Astrocyte of the hippocampus (primary cell): ENCODE measurements at regions not wholly inside any gene's neighbourhood (a gene's known extent, or its start where the extent isn't known, plus 50 kb on each side); places are given as distances from the start of the nearest gene placed in this dataset.
"Not testable (repeated sequence)": the region's sequence is repeated elsewhere in the genome, so short reads cannot be mapped to it uniquely, and the experiment has no call there.

Experiments used
- DNase-seq: peaks from one replicate; pipeline ENCODE4 v3.0.0; 2011; ENCODE audit warnings: low read depth, low spot score

DNA sequence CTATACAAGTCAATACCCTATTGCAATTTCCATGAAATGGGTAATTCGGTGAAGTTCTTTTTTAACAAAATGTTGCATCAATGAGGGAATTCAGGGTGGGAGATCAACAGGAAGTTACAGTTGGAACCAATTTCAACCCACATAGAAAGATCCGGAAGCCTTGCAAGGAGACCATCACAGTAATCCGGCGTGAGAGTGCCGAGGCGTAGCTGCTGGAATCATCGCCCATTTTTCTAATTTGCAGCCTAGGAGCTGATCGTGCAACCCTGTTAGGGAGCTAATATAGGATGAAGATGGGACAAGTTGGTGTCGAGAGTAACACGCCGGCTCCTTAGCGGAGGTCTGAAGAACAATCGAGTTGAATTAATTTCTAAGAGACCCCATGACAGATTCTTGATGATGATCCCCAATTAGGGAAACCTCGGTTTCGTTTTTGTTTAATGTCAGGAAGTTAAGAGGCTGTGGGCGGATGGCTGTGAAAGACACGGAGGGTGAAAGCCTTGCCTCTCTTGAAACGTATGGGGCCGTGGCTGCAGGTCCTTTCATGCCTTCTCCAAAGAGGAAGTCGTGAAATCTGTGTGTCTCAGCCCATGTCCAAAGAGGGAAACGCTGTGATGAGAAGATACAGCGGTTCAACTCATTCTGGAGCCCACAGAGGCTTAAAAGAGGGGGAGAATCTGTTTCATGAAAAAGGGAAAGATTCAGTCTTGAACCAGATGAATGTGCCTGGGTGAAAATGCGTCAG lies 51.2 kb upstream of the CARD11 start:
- no peak for DNase-seq

DNA sequence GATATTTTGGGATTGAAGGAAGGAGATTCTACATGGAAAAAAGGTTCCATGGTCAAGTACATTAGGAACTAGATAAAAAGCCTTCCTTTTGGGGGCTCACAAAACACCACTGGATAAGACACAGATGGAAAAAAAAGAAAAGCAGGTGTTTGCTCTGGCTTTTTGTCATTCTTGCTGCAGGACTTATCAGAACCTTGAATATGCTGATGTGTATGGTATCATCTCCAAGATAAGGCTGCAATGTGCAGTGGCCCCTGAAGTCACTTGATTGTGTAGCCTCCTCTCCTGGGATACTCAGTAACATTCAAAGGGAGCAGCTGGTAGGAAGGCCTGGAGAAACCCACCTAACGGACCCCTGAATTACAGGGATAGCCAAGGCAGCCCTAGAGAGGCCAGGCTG lies 54.1 kb upstream of the CARD11 start:
- DNase-seq = no peak

GRCh38 chr7:3102159-3102558 lies 58.5 kb upstream of the CARD11 start:
- no peak for DNase-seq

- no peak for DNase-seq
These were observed 60.1 kb upstream of the CARD11 start for GRCh38 chr7:3103614-3104398.

DNA sequence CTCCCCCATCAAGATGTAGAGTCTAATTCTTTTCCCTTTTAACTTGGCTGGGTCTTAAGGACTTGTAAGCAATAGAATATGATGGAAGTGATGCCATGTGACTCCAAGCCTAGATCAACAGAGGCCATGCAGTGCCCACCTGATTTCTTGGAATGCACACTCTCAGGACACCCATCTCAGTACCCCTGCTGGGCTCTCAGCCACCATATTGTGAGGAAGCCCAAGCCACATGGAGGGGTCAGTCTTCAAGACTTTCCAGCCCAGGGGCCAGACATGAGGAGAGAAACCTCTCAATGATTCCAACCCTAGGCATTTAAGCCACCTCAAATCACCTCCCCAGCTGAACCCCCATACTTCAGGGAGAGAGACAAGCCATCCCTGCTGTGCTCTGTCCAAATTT lies 62.2 kb upstream of the CARD11 start:
- DNase-seq = no peak

DNA sequence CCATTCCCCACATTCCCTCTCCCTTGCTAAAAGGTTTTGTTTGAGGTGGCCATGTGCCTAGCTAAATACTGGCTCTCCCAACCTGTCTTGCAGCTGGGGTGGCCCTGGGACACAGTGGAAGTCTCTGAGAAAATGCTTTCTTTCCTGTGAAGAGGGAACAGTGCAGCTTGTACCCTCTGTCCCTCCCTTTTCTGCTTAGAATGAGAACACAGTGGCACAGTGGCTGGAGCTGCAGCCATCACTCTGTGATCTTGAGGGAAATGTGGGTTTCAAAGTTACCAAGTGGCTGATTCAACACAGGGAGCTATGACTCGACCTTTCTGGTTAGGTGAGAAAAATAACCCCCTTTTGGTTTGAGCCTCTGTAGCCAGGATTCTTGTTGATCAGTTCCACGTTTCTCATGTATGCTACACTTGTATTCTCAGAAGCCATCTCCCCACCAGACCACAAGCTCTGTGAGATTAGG lies 62.7 kb upstream of the CARD11 start:
- no peak for DNase-seq

GRCh38 chr7:3107228-3107763 lies 63.6 kb upstream of the CARD11 start:
- no peak for DNase-seq

DNA sequence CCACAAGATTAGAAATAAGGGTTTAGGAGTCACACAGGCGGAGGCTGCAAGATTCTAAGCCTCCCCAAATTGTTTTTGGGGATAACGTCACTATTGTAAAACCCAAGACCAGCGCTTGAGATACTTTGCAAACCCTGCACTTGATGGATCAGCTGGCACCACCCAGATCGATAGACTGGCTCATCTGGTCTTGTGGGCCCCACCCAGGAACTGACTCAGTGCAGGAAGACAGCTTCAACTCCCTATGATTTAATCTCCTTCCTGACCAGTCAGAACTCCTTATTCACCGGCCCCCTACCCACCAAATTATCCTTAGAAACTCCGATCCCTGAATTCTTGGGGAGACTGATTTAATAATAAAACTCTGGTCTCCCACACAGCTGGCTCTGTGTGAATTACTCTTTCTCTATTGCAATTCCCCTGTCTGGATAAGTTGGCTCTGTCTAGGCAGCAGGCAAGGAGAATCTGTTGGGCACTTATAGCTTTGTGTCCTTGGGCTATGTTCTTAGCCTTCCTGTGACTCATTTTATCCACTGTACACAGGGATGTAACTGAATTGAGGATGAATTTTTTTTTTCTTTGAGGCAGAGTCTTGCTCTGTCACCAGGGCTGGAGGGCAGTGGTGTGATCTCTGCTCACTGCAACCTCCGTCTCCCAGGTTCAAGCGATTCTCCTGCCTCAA lies 64.4 kb upstream of the CARD11 start:
- no peak for DNase-seq

- DNase-seq = no peak
These were observed 65.7 kb upstream of the CARD11 start for GRCh38 chr7:3109311-3109915.

- DNase-seq = no peak
These were observed 68.9 kb upstream of the CARD11 start for GRCh38 chr7:3112479-3113134.

DNA sequence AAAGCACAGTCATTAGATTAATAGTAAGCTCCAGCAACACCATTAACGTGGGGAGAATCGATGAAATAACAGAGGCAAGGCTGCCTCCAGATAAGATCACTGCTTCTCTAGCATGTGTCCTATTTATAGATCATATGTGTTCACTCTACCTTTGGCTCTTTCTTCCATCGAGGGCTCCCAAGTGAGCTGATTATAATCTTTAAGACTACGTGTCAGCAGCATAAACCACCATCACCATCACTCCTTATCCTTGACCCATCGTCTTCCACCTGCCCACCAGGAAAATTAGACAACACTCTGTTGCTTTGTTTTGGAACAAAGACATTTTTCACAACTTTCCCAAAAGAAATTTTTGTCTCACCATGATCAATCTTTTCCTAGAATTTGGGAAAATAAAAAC lies 71.2 kb upstream of the CARD11 start:
- no peak for DNase-seq

- DNase-seq = no peak
These were observed 73.4 kb upstream of the CARD11 start for GRCh38 chr7:3117081-3117480.

DNA sequence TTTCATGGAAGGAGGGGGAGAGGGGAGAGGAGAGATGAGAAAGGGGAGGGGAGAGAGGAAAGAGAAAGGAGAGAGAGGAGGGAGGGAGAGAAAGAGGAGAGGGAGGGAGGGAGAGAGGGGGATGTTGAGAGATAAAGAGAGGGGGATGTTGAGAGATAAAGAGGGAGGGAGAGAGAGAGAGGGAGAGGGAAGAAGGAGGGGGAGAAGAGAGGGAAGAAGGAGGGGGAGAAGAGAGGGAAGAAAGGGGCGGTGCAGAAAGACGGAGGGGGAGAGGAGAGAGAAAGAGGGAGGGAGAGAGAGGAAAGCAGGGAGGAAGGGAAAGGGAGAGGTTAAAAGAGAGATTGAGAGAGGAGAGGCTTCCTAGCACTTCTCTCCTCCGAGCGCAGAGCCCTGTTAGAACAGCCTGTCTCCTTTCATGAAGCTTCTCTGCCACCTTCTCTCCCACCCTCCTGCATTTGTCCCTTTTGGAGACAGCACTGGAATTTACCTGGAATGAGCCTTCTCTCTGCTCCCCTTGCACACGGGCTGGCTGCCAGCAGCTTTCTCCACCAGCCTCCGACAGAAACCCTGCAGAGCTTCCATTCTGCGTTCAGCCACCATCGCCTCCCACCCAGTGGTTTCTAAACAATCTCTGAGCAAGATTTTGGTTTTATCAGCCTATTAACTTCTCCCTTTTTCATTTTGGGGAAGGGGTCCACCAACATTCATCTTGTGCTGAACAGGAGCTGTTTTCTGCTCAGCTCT lies 74.0 kb upstream of the CARD11 start:
- no peak for DNase-seq

GRCh38 chr7:3119352-3119927 lies 75.8 kb upstream of the CARD11 start:
- DNase-seq = not testable (repeated sequence)

GRCh38 chr7:3119963-3120362 lies 76.3 kb upstream of the CARD11 start:
- no peak for DNase-seq

GRCh38 chr7:3120513-3120912 lies 76.8 kb upstream of the CARD11 start:
- DNase-seq = no peak

DNA sequence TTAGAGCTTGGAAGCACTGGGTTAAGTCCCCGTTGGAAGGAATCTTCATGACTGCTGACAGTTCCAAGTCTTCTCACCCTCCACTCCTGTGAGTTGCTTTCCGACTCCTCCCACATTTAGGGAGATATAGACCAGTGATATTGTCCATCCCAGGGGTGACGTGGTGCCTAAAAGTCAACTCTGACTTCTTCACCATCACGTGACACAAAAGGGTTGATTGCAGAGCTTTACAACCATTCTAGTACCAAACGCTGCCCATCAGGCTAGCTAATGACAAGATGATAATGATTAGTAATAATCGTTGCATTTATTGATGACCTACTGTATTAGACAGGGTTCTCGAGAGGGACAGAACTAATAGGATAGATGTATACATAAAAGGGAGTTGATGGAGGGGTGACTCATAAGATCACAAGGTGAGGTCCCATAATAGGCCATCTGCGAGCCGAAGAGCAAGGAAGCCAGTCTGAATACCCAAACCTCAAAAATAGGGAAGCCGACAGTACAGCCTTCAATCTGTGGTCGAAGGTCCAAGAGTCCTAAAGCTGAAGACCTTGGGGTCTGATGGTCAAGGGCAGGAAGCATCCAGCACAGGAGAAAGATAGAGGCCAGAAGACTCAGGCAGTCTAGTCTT lies 85.3 kb upstream of the CARD11 start:
- no peak for DNase-seq

DNA sequence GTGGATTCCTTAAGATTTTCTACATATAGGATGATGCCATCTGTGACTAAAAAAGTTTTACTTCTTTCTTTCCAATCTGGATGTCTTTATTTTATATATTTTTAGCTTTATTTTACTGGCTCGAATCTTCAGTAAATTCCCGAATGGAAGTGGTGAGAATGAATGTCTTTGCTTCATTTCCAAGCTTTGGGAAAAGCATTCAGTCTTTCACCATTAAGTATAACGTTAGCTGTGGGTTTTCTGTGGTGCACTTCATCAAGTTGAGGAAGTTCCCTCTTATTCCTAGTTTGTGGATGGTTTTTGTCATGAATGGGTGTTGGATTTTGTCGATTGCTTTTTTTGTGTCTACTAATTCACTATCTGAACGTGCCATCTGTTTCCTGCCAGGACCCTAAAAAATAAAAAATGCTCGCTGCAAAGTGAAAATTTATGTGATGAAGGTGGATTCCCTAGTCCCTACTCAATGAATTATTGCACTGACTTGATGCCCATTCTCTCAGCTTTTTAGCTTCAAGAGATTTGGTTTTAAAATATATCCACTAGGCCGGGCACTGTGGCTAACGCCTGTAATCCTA lies 90.2 kb upstream of the CARD11 start:
- DNase-seq = no peak

DNA sequence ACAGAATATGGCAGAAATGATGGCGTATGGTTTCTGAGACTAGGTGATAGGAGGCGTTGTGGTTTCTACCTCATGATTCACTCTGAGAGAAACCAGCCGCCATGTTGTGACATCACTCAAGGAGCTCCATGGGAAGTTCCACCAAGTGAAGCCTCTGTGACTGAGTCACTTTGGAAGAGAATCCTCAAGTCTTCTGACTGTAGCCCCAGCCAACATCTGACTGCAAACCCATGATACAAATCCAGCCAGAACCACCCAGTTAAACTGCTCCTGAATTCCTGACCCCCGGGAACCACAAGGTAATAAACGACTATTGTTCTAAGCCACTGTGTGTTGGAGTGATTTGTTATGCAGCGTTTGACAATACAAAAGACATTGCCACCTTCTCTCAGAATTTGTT lies 91.1 kb upstream of the CARD11 start:
- DNase-seq = no peak
